ENCODE measurements at regions not wholly inside any gene's neighbourhood (a gene's known extent, or its start where the extent isn't known, plus 50 kb on each side); places are given as distances from the start of the nearest gene placed in this dataset.

GRCh38 chr2:78315368-78315767, 710.1 kb upstream of the REG3G start:
- TF ChIP-seq, protein P1, sequence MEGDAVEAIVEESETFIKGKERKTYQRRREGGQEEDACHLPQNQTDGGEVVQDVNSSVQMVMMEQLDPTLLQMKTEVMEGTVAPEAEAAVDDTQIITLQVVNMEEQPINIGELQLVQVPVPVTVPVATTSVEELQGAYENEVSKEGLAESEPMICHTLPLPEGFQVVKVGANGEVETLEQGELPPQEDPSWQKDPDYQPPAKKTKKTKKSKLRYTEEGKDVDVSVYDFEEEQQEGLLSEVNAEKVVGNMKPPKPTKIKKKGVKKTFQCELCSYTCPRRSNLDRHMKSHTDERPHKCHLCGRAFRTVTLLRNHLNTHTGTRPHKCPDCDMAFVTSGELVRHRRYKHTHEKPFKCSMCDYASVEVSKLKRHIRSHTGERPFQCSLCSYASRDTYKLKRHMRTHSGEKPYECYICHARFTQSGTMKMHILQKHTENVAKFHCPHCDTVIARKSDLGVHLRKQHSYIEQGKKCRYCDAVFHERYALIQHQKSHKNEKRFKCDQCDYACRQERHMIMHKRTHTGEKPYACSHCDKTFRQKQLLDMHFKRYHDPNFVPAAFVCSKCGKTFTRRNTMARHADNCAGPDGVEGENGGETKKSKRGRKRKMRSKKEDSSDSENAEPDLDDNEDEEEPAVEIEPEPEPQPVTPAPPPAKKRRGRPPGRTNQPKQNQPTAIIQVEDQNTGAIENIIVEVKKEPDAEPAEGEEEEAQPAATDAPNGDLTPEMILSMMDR (IDR thresholded peaks at IDR 0.05; ENCODE audit: low read depth, low read length, missing control alignments) = no peak
- DNase-seq (ENCODE audit: extremely low read depth, low read depth) = no peak
- H3K4me3 ChIP-seq (replicated peaks; ENCODE audit: low read depth, low read length) = no peak overlapping the region

- TF ChIP-seq, protein P1 (IDR thresholded peaks at IDR 0.05; ENCODE audit: low read depth, low read length, missing control alignments) = no peak
- DNase-seq (ENCODE audit: extremely low read depth, low read depth) = no peak
These were observed 707.2 kb upstream of the REG3G start for GRCh38 chr2:78318275-78318674.

DNA sequence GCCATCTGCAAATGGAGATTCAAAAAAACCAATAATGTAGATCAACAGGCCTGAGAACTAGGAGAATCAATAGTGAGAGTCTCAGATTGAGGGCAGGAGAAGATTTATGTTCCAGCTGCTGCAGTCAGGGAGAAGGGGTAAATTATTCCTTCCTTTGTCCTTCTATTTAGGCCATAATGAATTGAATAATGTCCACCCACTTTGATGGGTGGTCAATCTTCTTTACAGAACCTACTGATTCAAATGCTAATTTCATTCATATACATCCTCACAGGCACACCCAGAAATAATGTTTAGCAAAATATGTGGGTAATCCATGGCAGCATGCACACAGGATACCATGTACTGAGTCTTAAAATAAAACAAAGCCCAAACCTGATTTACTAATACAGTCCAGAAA, 695.3 kb upstream of the REG3G start:
- no peak overlapping the region for H3K4me3 ChIP-seq (replicated peaks; ENCODE audit: low read depth, low read length)
- DNase-seq (ENCODE audit: extremely low read depth, low read depth) = no peak
- TF ChIP-seq, protein P1 (IDR thresholded peaks at IDR 0.05; ENCODE audit: low read depth, low read length, missing control alignments) = no peak

More at GRCh38 chr2:78318275-78318674, 707.2 kb upstream of the REG3G start:
- no peak overlapping the region for H3K4me3 ChIP-seq (replicated peaks; ENCODE audit: low read depth, low read length)

- no peak for DNase-seq (ENCODE audit: extremely low read depth, low read depth)
- TF ChIP-seq, protein P1 (IDR thresholded peaks at IDR 0.05; ENCODE audit: low read depth, low read length, missing control alignments) = no peak
These were observed 674.3 kb upstream of the REG3G start for GRCh38 chr2:78351208-78351607.

GRCh38 chr2:78353168-78353567, 672.3 kb upstream of the REG3G start:
- H3K4me3 ChIP-seq (replicated peaks; ENCODE audit: low read depth, low read length) = no peak overlapping the region
- no peak for DNase-seq (ENCODE audit: extremely low read depth, low read depth)

More at GRCh38 chr2:78351208-78351607, 674.3 kb upstream of the REG3G start:
- H3K4me3 ChIP-seq (replicated peaks; ENCODE audit: low read depth, low read length) = no peak overlapping the region

GRCh38 chr2:78355967-78356366, 669.5 kb upstream of the REG3G start:
- no peak overlapping the region for H3K4me3 ChIP-seq (replicated peaks; ENCODE audit: low read depth, low read length)
- no peak for DNase-seq (ENCODE audit: extremely low read depth, low read depth)
- TF ChIP-seq, protein P1 (IDR thresholded peaks at IDR 0.05; ENCODE audit: low read depth, low read length, missing control alignments) = no peak

More at GRCh38 chr2:78353168-78353567, 672.3 kb upstream of the REG3G start:
- TF ChIP-seq, protein P1 (IDR thresholded peaks at IDR 0.05; ENCODE audit: low read depth, low read length, missing control alignments) = no peak

- no peak overlapping the region for H3K4me3 ChIP-seq (replicated peaks; ENCODE audit: low read depth, low read length)
- TF ChIP-seq, protein P1 (IDR thresholded peaks at IDR 0.05; ENCODE audit: low read depth, low read length, missing control alignments) = no peak
- no peak for DNase-seq (ENCODE audit: extremely low read depth, low read depth)
These were observed 641.9 kb upstream of the REG3G start for GRCh38 chr2:78383576-78383975.

Data from HFF-Myc (cell line).